ENCODE measurements at regions not wholly inside any gene's neighbourhood (a gene's known extent, or its start where the extent isn't known, plus 50 kb on each side); places are given as distances from the start of the nearest gene placed in this dataset.

- Histone ChIP-seq H3K4me2 (ENCODE audit: low read length) (peak overlapping the region; percentile 71), H3K36me3 (ENCODE audit: insufficient read depth, low read length) (no peaks in the 10 kb centered on the region), H3K79me2 (ENCODE audit: insufficient read depth, low read depth, low read length) (peaks cover 10% of the 10 kb centered on the region; the same call in 1 of the 2 replicates), H3K9me2 (ENCODE audit: insufficient read depth, low read length) (no peaks in the 10 kb centered on the region), H3K4me3 (ENCODE audit: low read depth, low read length, poor library complexity, severe bottlenecking) (no peak overlapping the region), H2AFZ (ENCODE audit: low read length) (no peak overlapping the region), H4K20me1 (ENCODE audit: insufficient read depth, low read length) (no peaks in the 10 kb centered on the region), H3K4me1 (ENCODE audit: insufficient read depth, low read length, poor library complexity, severe bottlenecking) (peaks cover 100% of the 10 kb centered on the region), H3K9me3 (ENCODE audit: low read length) (no peaks in the 10 kb centered on the region), H3K27ac (ENCODE audit: low read depth, low read length, poor library complexity, severe bottlenecking) (peak overlapping the region; percentile 99)
- intact Hi-C loops (cut with micrococcal nuclease; ENCODE audit: unreplicated experiment), result no loop called here
- TF ChIP-seq CTCF (conservative IDR thresholded peaks at IDR 0.05; ENCODE audit: low read length), result no peak
- TF ChIP-seq EZH2phosphoT487 (IDR thresholded peaks at IDR 0.05; ENCODE audit: borderline replicate concordance, low read depth, low read length), result no peak
- BruUV-seq (replicated peaks), result no TSS peak
- DNase-seq (ENCODE audit: low spot score), result no peak
- CTCF ChIA-PET (ENCODE audit: unreplicated experiment), result interaction anchor here (0.9 to 1.1 kb wide), 2 partner anchors 10 to 14 kb away, joined by 3 to 4 read pairs; no protein-coding TSS in a partner anchor
- POLR2A ChIA-PET, result interaction anchor here (0.5 to 20.4 kb wide), 14 partner anchors 9 to 767 kb away, joined by 3 to 1356 read pairs (median 70); partner anchors contain the start of gene BCL6
Measured at GRCh38 chr3:187936676-187937075, 191.4 kb upstream of the BCL6 start.

- intact Hi-C loops (cut with micrococcal nuclease; ENCODE audit: unreplicated experiment), result loop anchor here (5.0 to 10.0 kb wide), 2 partner anchors 113 to 815 kb away; no protein-coding TSS in a partner anchor
- H3K4me1 ChIP-seq (ENCODE audit: insufficient read depth, low read length, poor library complexity, severe bottlenecking), result peaks cover 100% of the 10 kb centered on the region
- H2AFZ ChIP-seq (ENCODE audit: low read length), result peak overlapping the region; percentile 7; the same call in 1 of the 2 replicates
- peak overlapping the region; percentile 99 for H3K27ac ChIP-seq (ENCODE audit: low read depth, low read length, poor library complexity, severe bottlenecking)
- peaks cover 34% of the 10 kb centered on the region; the same call in 1 of the 2 replicates for H3K79me2 ChIP-seq (ENCODE audit: insufficient read depth, low read depth, low read length)
- H3K36me3 ChIP-seq (ENCODE audit: insufficient read depth, low read length), result no peaks in the 10 kb centered on the region
- H4K20me1 ChIP-seq (ENCODE audit: insufficient read depth, low read length), result no peaks in the 10 kb centered on the region
- TF ChIP-seq EZH2phosphoT487 (IDR thresholded peaks at IDR 0.05; ENCODE audit: borderline replicate concordance, low read depth, low read length) (no peak), CTCF (conservative IDR thresholded peaks at IDR 0.05; ENCODE audit: low read length) (no peak)
- H3K4me3 ChIP-seq (ENCODE audit: low read depth, low read length, poor library complexity, severe bottlenecking), result peak overlapping the region; percentile 25
- no TSS peak for BruUV-seq (replicated peaks)
- peak overlapping the region; percentile 95 for H3K4me2 ChIP-seq (ENCODE audit: low read length)
- DNase-seq (ENCODE audit: low spot score), result no peak
- ChIA-PET POLR2A (interaction anchor here (1.0 to 20.4 kb wide), 18 partner anchors 5 to 479 kb away, joined by 3 to 1356 read pairs (median 26); partner anchors contain the start of gene BCL6), CTCF (ENCODE audit: unreplicated experiment) (interaction anchor here (1.2 to 3.7 kb wide), 9 partner anchors 11 to 199 kb away, joined by 3 to 13 read pairs (median 5); no protein-coding TSS in a partner anchor)
- no peaks in the 10 kb centered on the region for H3K9me2 ChIP-seq (ENCODE audit: insufficient read depth, low read length)
- no peaks in the 10 kb centered on the region for H3K9me3 ChIP-seq (ENCODE audit: low read length)
Measured at GRCh38 chr3:187939891-187940290, 194.6 kb upstream of the BCL6 start.
